ENCODE measurements at regions not wholly inside any gene's neighbourhood (a gene's known extent, or its start where the extent isn't known, plus 50 kb on each side); places are given as distances from the start of the nearest gene placed in this dataset.

- TF ChIP-seq CTCF (conservative IDR thresholded peaks at IDR 0.05 in 1 of 2, IDR thresholded peaks at IDR 0.05 in 1 of 2; ENCODE audit: extremely low read depth in 1 of 2, insufficient read depth in 1 of 2, low read depth in 1 of 2, low read length in 2 of 2) (no peak), EZH2 (IDR thresholded peaks at IDR 0.05; ENCODE audit: borderline replicate concordance, low read length) (no peak)
Measured at GRCh38 chr1:22289307-22289995, 146.6 kb upstream of the WNT4 start.
